ENCODE measurements at regions not wholly inside any gene's neighbourhood (a gene's known extent, or its start where the extent isn't known, plus 50 kb on each side); places are given as distances from the start of the nearest gene placed in this dataset.

DNA sequence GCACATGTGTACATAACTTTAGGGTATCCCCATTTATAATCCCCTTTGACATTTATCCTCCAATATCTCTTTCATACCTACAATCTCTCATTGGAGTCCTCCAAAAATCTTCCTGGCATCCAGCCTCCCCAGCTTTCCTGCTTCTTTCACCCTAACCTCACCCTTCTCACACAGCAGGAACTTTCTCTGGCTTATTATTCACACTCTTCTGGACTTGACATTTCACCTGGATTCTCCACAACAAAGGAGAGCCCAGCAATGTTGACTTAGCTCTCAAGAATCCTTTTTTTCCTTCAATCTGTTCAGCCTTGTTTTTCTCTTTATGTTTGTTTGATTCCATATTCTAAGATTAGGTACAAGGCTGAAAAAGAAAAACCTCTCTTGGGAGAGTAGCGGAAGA is 783.6 kb upstream of the ACVR2A start:
- H3F3A ChIP-seq (replicated peaks; ENCODE audit: low read depth), result no peaks in the 10 kb centered on the region
- no peaks in the 10 kb centered on the region for H3K27me3 Mint-ChIP-seq (ENCODE audit: insufficient read depth, low read depth, poor library complexity)
- peaks cover 14% of the 10 kb centered on the region; the same call in 2 of the 3 replicates for H3K9me3 Mint-ChIP-seq
- no peak overlapping the region for H3K27ac ChIP-seq (ENCODE audit: low read depth)
- H3K4me3 ChIP-seq, result no peak overlapping the region
- H3K4me1 Mint-ChIP-seq, result peaks cover 23% of the 10 kb centered on the region
- 0 out of 2 replicates have a peak, but pooled peaks cover 24% of the 10 kb centered on the region for H3K9me2 ChIP-seq (ENCODE audit: insufficient read depth)
- H3K4me3 Mint-ChIP-seq, result no peak overlapping the region
- no peak overlapping the region for H3K27ac Mint-ChIP-seq
- H3K4me2 ChIP-seq, result 0 out of 2 replicates have a peak overlapping the region, but pooled peaks have one; percentile 17
- H3K4me1 ChIP-seq (ENCODE audit: insufficient read depth), result peaks cover 30% of the 10 kb centered on the region
- no peak for TF ChIP-seq EZH2phosphoT487 (IDR thresholded peaks at IDR 0.05; ENCODE audit: unreplicated experiment)
- no peak for TF ChIP-seq CREB1 (CRISPR knock-in tag; IDR thresholded peaks at IDR 0.05; ENCODE audit: low read depth)
- TF ChIP-seq, protein P1, sequence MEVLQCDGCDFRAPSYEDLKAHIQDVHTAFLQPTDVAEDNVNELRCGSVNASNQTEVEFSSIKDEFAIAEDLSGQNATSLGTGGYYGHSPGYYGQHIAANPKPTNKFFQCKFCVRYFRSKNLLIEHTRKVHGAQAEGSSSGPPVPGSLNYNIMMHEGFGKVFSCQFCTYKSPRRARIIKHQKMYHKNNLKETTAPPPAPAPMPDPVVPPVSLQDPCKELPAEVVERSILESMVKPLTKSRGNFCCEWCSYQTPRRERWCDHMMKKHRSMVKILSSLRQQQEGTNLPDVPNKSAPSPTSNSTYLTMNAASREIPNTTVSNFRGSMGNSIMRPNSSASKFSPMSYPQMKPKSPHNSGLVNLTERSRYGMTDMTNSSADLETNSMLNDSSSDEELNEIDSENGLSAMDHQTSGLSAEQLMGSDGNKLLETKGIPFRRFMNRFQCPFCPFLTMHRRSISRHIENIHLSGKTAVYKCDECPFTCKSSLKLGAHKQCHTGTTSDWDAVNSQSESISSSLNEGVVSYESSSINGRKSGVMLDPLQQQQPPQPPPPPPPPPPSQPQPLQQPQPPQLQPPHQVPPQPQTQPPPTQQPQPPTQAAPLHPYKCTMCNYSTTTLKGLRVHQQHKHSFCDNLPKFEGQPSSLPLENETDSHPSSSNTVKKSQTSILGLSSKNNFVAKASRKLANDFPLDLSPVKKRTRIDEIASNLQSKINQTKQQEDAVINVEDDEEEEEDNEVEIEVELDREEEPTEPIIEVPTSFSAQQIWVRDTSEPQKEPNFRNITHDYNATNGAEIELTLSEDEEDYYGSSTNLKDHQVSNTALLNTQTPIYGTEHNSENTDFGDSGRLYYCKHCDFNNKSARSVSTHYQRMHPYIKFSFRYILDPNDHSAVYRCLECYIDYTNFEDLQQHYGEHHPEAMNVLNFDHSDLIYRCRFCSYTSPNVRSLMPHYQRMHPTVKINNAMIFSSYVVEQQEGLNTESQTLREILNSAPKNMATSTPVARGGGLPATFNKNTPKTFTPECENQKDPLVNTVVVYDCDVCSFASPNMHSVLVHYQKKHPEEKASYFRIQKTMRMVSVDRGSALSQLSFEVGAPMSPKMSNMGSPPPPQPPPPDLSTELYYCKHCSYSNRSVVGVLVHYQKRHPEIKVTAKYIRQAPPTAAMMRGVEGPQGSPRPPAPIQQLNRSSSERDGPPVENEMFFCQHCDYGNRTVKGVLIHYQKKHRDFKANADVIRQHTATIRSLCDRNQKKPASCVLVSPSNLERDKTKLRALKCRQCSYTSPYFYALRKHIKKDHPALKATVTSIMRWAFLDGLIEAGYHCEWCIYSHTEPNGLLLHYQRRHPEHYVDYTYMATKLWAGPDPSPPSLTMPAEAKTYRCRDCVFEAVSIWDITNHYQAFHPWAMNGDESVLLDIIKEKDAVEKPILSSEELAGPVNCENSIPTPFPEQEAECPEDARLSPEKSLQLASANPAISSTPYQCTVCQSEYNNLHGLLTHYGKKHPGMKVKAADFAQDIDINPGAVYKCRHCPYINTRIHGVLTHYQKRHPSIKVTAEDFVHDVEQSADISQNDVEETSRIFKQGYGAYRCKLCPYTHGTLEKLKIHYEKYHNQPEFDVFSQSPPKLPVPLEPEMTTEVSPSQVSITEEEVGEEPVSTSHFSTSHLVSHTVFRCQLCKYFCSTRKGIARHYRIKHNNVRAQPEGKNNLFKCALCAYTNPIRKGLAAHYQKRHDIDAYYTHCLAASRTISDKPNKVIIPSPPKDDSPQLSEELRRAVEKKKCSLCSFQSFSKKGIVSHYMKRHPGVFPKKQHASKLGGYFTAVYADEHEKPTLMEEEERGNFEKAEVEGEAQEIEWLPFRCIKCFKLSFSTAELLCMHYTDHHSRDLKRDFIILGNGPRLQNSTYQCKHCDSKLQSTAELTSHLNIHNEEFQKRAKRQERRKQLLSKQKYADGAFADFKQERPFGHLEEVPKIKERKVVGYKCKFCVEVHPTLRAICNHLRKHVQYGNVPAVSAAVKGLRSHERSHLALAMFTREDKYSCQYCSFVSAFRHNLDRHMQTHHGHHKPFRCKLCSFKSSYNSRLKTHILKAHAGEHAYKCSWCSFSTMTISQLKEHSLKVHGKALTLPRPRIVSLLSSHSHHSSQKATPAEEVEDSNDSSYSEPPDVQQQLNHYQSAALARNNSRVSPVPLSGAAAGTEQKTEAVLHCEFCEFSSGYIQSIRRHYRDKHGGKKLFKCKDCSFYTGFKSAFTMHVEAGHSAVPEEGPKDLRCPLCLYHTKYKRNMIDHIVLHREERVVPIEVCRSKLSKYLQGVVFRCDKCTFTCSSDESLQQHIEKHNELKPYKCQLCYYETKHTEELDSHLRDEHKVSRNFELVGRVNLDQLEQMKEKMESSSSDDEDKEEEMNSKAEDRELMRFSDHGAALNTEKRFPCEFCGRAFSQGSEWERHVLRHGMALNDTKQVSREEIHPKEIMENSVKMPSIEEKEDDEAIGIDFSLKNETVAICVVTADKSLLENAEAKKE (CRISPR knock-in tag; IDR thresholded peaks at IDR 0.05), result no peak
- no peak for TF ChIP-seq POLR2AphosphoS5 (IDR thresholded peaks at IDR 0.05; ENCODE audit: low read depth)
- TF ChIP-seq, protein P2, sequence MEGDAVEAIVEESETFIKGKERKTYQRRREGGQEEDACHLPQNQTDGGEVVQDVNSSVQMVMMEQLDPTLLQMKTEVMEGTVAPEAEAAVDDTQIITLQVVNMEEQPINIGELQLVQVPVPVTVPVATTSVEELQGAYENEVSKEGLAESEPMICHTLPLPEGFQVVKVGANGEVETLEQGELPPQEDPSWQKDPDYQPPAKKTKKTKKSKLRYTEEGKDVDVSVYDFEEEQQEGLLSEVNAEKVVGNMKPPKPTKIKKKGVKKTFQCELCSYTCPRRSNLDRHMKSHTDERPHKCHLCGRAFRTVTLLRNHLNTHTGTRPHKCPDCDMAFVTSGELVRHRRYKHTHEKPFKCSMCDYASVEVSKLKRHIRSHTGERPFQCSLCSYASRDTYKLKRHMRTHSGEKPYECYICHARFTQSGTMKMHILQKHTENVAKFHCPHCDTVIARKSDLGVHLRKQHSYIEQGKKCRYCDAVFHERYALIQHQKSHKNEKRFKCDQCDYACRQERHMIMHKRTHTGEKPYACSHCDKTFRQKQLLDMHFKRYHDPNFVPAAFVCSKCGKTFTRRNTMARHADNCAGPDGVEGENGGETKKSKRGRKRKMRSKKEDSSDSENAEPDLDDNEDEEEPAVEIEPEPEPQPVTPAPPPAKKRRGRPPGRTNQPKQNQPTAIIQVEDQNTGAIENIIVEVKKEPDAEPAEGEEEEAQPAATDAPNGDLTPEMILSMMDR (conservative IDR thresholded peaks at IDR 0.05; ENCODE audit: low read depth in 2 of 2), result no peak
- TF ChIP-seq, protein P3, sequence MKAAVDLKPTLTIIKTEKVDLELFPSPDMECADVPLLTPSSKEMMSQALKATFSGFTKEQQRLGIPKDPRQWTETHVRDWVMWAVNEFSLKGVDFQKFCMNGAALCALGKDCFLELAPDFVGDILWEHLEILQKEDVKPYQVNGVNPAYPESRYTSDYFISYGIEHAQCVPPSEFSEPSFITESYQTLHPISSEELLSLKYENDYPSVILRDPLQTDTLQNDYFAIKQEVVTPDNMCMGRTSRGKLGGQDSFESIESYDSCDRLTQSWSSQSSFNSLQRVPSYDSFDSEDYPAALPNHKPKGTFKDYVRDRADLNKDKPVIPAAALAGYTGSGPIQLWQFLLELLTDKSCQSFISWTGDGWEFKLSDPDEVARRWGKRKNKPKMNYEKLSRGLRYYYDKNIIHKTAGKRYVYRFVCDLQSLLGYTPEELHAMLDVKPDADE (IDR thresholded peaks at IDR 0.05), result no peak
- H3K36me3 Mint-ChIP-seq (ENCODE audit: low read depth), result peaks cover 8% of the 10 kb centered on the region; the same call in 1 of the 3 replicates
- H2AFZ ChIP-seq, result no peak overlapping the region
- ATAC-seq (no peak), DNase-seq (ENCODE audit: low spot score) (no peak)
- no peaks in the 10 kb centered on the region for H3K79me2 ChIP-seq (replicated peaks; ENCODE audit: insufficient read depth)
- no peaks in the 10 kb centered on the region for H4K20me1 ChIP-seq (replicated peaks; ENCODE audit: insufficient read depth)
- H3K27me3 ChIP-seq (ENCODE audit: insufficient read depth), result no peaks in the 10 kb centered on the region
- H3K36me3 ChIP-seq (ENCODE audit: insufficient read depth), result no peaks in the 10 kb centered on the region

Data from GM23338 (cell line).